ENCODE measurements at regions not wholly inside any gene's neighbourhood (a gene's known extent, or its start where the extent isn't known, plus 50 kb on each side); places are given as distances from the start of the nearest gene placed in this dataset.

DNA sequence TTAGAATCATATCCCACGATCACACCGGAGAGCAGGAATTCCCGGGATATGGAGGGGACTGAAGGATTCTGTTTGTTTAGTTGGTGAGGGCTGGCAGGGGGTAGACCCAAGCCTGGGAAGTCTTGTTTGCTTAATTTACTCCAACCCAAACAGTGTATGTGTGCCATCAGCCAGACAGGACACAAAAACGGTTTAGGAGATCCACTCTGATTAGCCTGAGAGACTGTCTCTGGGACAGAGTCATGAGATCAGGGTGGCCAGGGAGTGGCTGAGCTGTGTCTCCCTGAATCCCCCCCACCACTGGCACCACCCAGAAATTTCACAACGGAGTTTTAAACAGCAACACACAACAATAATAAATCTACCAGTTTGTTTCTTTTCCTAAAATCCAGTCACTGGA, 127.0 kb downstream of the RBFOX3 start:
- no peak overlapping the region for H3K4me3 ChIP-seq (ENCODE audit: low read length)
- no peak for DNase-seq (ENCODE audit: low read depth)
- TF ChIP-seq, protein P1, sequence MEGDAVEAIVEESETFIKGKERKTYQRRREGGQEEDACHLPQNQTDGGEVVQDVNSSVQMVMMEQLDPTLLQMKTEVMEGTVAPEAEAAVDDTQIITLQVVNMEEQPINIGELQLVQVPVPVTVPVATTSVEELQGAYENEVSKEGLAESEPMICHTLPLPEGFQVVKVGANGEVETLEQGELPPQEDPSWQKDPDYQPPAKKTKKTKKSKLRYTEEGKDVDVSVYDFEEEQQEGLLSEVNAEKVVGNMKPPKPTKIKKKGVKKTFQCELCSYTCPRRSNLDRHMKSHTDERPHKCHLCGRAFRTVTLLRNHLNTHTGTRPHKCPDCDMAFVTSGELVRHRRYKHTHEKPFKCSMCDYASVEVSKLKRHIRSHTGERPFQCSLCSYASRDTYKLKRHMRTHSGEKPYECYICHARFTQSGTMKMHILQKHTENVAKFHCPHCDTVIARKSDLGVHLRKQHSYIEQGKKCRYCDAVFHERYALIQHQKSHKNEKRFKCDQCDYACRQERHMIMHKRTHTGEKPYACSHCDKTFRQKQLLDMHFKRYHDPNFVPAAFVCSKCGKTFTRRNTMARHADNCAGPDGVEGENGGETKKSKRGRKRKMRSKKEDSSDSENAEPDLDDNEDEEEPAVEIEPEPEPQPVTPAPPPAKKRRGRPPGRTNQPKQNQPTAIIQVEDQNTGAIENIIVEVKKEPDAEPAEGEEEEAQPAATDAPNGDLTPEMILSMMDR (IDR thresholded peaks at IDR 0.05; ENCODE audit: insufficient read depth, low read depth, low read length, missing control alignments), result no peak

- no peak overlapping the region for H3K4me3 ChIP-seq (ENCODE audit: low read length)
- TF ChIP-seq, protein P1 (IDR thresholded peaks at IDR 0.05; ENCODE audit: insufficient read depth, low read depth, low read length, missing control alignments), result no peak
- no peak for DNase-seq (ENCODE audit: low read depth)
Observed at GRCh38 chr17:79482727-79483521, 127.9 kb downstream of the RBFOX3 start.

DNA sequence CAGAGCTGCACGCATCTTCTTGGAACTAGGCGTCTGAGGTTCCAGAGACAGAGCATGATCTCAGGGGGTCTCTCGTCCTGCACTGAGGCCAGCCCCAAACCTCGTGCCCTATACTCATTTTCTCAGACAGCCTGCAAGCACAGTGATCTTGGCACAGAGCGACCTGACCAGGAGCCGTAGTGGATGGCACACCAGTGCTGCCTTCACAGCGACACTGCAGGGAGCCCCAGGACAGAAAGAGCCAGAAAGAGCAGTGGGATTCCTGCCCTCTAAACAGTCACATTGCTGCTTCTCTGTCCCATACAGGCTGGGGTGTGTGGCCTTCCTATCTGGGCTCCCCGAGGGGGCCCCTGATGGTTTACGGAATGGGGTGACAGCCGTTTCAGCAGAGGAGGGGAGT, 131.0 kb downstream of the RBFOX3 start:
- TF ChIP-seq, protein P1 (IDR thresholded peaks at IDR 0.05; ENCODE audit: insufficient read depth, low read depth, low read length, missing control alignments), result no peak
- DNase-seq (ENCODE audit: low read depth), result no peak

GRCh38 chr17:79478841-79479240, 132.0 kb downstream of the RBFOX3 start:
- no peak for DNase-seq (ENCODE audit: low read depth)
- TF ChIP-seq, protein P1 (IDR thresholded peaks at IDR 0.05; ENCODE audit: insufficient read depth, low read depth, low read length, missing control alignments), result no peak

More for the DNA sequence above, 131.0 kb downstream of the RBFOX3 start:
- H3K4me3 ChIP-seq (ENCODE audit: low read length), result no peak overlapping the region

DNA sequence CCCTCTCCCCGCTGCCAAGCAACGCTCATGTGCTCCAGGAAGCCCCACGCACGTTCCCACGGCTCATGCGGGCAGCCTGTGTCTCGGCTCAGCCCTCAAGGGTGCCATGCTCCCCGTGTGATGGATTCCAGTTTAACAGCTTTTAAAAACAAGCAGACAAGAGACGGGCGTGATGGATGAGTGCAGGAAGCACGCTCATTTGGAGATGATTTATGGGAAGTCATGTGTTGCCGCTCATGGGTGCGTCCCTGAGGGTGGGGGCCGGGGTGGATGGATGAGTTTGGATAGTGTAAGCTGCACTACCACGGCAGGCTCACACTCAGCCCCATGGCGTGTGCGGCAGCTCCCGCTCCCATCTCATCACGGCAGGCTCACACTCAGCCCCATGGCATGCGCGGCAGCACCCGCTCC, 132.8 kb downstream of the RBFOX3 start:
- DNase-seq (ENCODE audit: low read depth), result no peak
- TF ChIP-seq, protein P1 (IDR thresholded peaks at IDR 0.05; ENCODE audit: insufficient read depth, low read depth, low read length, missing control alignments), result no peak
- no peak overlapping the region for H3K4me3 ChIP-seq (ENCODE audit: low read length)

More at GRCh38 chr17:79478841-79479240, 132.0 kb downstream of the RBFOX3 start:
- H3K4me3 ChIP-seq (ENCODE audit: low read length), result no peak overlapping the region

- no peak overlapping the region for H3K4me3 ChIP-seq (ENCODE audit: low read length)
- TF ChIP-seq, protein P1 (IDR thresholded peaks at IDR 0.05; ENCODE audit: insufficient read depth, low read depth, low read length, missing control alignments), result no peak
- no peak for DNase-seq (ENCODE audit: low read depth)
Observed at GRCh38 chr17:79476074-79476652, 134.7 kb downstream of the RBFOX3 start.
